Mesenchymal stem cell (in vitro differentiated cells and primary cell): ENCODE measurements at regions not wholly inside any gene's neighbourhood (a gene's known extent, or its start where the extent isn't known, plus 50 kb on each side); places are given as distances from the start of the nearest gene placed in this dataset.
A peak's percentile ranks its signal among the peaks of the same experiment; 100 is the strongest.

ENCODE experiments used
- DNase-seq: peaks from one replicate; pipeline ENCODE4 v3.0.0-alpha.2; 2013
- H2AFZ ChIP-seq: one replicate; pipeline ENCODE4 v1.6.1; 2013; ENCODE audit warnings: low read depth, mild to moderate bottlenecking, control low read depth, inconsistent platforms, low read length, moderate library complexity
- H2AK5ac ChIP-seq: 2 replicates; pipeline ENCODE4 v1.6.1; 2013; ENCODE audit warnings: low read length, moderate library complexity, mild to moderate bottlenecking, inconsistent platforms; ENCODE audit not compliant: severe bottlenecking
- H2BK120ac ChIP-seq: one replicate; pipeline ENCODE4 v1.6.1; 2013; ENCODE audit warnings: low read depth, mild to moderate bottlenecking, inconsistent platforms, low read length, moderate library complexity
- H2BK12ac ChIP-seq, 2 experiments: one replicate each; pipeline ENCODE4 v1.6.1; 2013; ENCODE audit warnings: inconsistent platforms in 2 of 2, low read length in 2 of 2, mild to moderate bottlenecking in 2 of 2, moderate library complexity in 2 of 2, control low read depth in 1 of 2
- H2BK15ac ChIP-seq: one replicate; pipeline ENCODE4 v1.6.1; 2013; ENCODE audit warnings: mild to moderate bottlenecking, low read depth, inconsistent platforms; ENCODE audit not compliant: poor library complexity, severe bottlenecking
- H2BK5ac ChIP-seq: 2 replicates; pipeline ENCODE4 v1.6.1; 2013; ENCODE audit warnings: low read depth, mild to moderate bottlenecking, low read length, control low read depth, inconsistent platforms; ENCODE audit not compliant: poor library complexity, severe bottlenecking
- H3K14ac ChIP-seq, 2 experiments: one replicate each; pipeline ENCODE4 v1.6.1; 2013; ENCODE audit warnings: inconsistent platforms in 2 of 2, low read length in 2 of 2, control low read depth in 1 of 2, mild to moderate bottlenecking in 1 of 2, moderate library complexity in 1 of 2
- H3K18ac ChIP-seq, 2 experiments: one replicate each; pipeline ENCODE4 v1.6.1; 2013; ENCODE audit warnings: inconsistent platforms in 2 of 2, low read length in 2 of 2, control low read depth in 1 of 2, low read depth in 1 of 2, mild to moderate bottlenecking in 1 of 2
- H3K23ac ChIP-seq, 2 experiments: one replicate each; pipeline ENCODE4 v1.6.1; 2013; ENCODE audit warnings: inconsistent platforms in 2 of 2, low read length in 2 of 2, mild to moderate bottlenecking in 2 of 2, moderate library complexity in 2 of 2, control low read depth in 1 of 2
- H3K27ac ChIP-seq: 2 replicates; pipeline ENCODE4 v1.5.1; 2013; ENCODE audit warnings: mild to moderate bottlenecking, moderate library complexity, low read length, control low read depth, inconsistent platforms; ENCODE audit not compliant: poor library complexity, severe bottlenecking
- H3K27me3 ChIP-seq, 2 experiments: 2 replicates each; pipeline versions ENCODE4 v1.6.1 to v1.7.0; 2013; ENCODE audit warnings: low read length in 2 of 2, mild to moderate bottlenecking in 2 of 2, moderate library complexity in 2 of 2, control low read depth in 1 of 2, inconsistent platforms in 1 of 2; ENCODE audit not compliant: control insufficient read depth in 1 of 2, insufficient read depth in 1 of 2
- H3K36me3 ChIP-seq, 2 experiments: 2 replicates each; pipeline versions ENCODE4 v1.6.1 to v1.7.0; 2013; ENCODE audit warnings: low read length in 2 of 2, control low read depth in 1 of 2, inconsistent platforms in 1 of 2, low read depth in 1 of 2, mild to moderate bottlenecking in 1 of 2; ENCODE audit not compliant: insufficient read depth in 2 of 2, control insufficient read depth in 1 of 2
- H3K4ac ChIP-seq, 2 experiments: one replicate each; pipeline ENCODE4 v1.6.1; 2013; ENCODE audit warnings: inconsistent platforms in 2 of 2, low read length in 2 of 2, mild to moderate bottlenecking in 2 of 2, moderate library complexity in 2 of 2, control low read depth in 1 of 2, low read depth in 1 of 2
- H3K4me1 ChIP-seq: 2 replicates; pipeline ENCODE4 v1.6.1; 2013; ENCODE audit warnings: low read depth, low read length, control low read depth; ENCODE audit not compliant: control insufficient read depth, insufficient read depth
- H3K4me2 ChIP-seq: 2 replicates; pipeline ENCODE4 v1.6.1; 2013; ENCODE audit warnings: low read length, mild to moderate bottlenecking, inconsistent platforms; ENCODE audit not compliant: poor library complexity, severe bottlenecking
- H3K4me3 ChIP-seq, 2 experiments: 2 replicates each; pipeline versions ENCODE4 v1.5.1 to v1.7.0; 2013; ENCODE audit warnings: low read length in 2 of 2, mild to moderate bottlenecking in 2 of 2, control low read depth in 1 of 2, low read depth in 1 of 2; ENCODE audit not compliant: insufficient read depth in 1 of 2
- H3K79me1 ChIP-seq: replicated peaks from 2 replicates; pipeline ENCODE4 v1.6.1; 2013; ENCODE audit warnings: mild to moderate bottlenecking, control low read depth, low read length, inconsistent platforms; ENCODE audit not compliant: poor library complexity, severe bottlenecking
- H3K9ac ChIP-seq: 2 replicates; pipeline ENCODE4 v1.7.0; 2013; ENCODE audit warnings: mild to moderate bottlenecking, low read length, moderate library complexity
- H3K9me3 ChIP-seq: 2 replicates; pipeline ENCODE4 v1.7.0; 2013; ENCODE audit warnings: mild to moderate bottlenecking, low read length; ENCODE audit not compliant: control insufficient read depth
- H4K8ac ChIP-seq: one replicate; pipeline ENCODE4 v1.6.1; 2013; ENCODE audit warnings: inconsistent platforms, mild to moderate bottlenecking, low read length, moderate library complexity
- H4K91ac ChIP-seq: one replicate; pipeline ENCODE4 v1.6.1; 2013; ENCODE audit warnings: mild to moderate bottlenecking, low read length, inconsistent platforms
- WGBS: methylation state at CpG from one replicate; pipeline ENCODE4 v1.1.7; 2013; ENCODE audit warnings: mixed read lengths; 5-methylcytosine and 5-hydroxymethylcytosine counted together

DNA sequence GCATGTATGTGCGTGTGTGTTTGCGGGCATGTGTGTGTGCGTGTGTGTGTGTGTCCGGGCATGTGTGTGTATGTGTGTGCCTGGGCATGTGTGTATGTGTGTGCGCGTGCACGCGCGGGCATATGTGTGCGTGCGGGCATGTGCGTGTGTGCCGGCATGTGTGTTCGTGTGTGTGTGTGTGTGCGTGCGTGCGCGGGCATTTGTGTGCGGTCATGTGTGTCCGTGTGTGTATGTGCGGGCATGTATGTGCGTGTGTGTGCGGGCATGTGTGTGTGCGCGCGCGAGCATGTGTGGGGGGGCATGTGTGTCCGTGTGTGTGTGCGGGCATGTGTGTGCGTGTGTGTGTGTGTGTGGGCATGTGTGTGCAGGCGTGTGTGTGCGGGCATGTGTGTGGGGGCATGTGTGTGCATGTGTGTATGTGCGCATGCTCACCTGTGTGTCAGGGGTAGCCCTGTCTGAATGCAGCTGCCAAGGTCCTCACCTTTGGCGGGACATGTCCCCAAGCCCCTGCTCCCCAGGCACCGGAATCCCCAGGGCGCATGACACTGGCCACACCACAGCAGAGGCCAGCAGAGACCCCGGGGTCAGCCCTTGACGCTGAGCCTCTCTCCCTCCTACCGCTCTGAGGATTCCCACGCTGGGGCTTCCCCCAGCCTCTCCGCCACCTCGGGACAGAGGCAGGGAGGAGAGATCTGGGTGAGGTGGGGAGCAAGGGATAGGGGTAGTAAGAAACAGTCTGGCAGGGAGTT lies 109.5 kb upstream of the NCOR2 start:
- no peak overlapping the region for H3K27ac ChIP-seq

DNA sequence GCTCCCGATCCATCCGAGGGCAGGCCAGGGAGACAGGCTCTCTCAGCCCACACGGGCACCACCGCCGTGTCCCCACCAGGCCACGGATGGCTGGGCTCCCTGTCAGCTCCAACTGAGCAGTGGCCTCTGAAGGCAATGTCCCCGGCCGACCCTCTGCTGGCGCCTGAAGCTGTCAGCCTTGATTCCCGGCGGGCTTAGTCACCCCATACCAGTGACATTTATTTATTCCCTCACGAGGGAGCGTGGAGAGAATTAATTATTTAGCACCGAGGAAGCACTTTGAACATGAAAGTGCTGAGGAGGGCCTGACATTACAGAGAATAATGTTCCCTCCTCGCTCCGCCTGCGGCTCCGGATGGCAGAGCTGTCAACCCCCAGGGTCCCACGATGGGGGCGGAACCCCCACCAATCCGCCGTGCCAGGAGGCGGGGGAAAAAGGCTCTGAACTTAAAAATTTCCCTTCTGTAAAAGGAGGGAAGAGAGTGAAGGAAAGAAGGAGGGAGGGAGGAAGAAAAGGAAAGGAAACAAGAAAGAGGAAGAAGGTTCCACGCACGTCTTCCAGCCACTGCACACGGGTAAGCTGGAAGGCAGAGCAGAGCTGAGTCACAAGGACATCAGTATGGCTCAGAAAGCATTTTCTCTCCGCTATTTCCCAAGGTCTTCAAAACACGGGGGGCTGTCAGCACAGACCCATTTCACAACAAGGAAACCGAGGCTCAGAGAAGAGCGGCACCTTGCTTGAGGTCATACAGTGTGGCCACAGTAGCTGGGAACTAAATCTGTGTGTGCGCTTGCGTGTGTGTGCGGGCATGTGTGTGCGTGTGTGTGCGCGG lies 108.7 kb upstream of the NCOR2 start:
- no peaks in the 10 kb centered on the region for H3K27me3 ChIP-seq
- H2BK15ac ChIP-seq = peak overlapping the region; percentile 85
- H2BK120ac ChIP-seq = peak overlapping the region; percentile 29
- H3K4me3 ChIP-seq = peak overlapping the region in 1 of 2 experiments; percentile 49
- H2BK12ac ChIP-seq = peak overlapping the region; percentile 87 to 97
- no peaks in the 10 kb centered on the region for H3K79me1 ChIP-seq
- peak overlapping the region; percentile 62 to 87 for H3K4ac ChIP-seq
- H2AK5ac ChIP-seq = peak overlapping the region; percentile 54
- no peak overlapping the region for H3K27ac ChIP-seq
- H3K4me2 ChIP-seq = peak overlapping the region; percentile 40
- peaks cover 56% of the 10 kb centered on the region for H3K4me1 ChIP-seq
- peak overlapping the region; percentile 72 for H3K9ac ChIP-seq
- peak overlapping the region in 1 of 2 experiments; percentile 28 for H3K23ac ChIP-seq
- H3K14ac ChIP-seq = peak overlapping the region in 1 of 2 experiments; percentile 91
- H3K18ac ChIP-seq = peak overlapping the region; percentile 73 to 96
- 53% methylated on average over 36 of the region's 36 CpGs for WGBS
- H3K9me3 ChIP-seq = no peaks in the 10 kb centered on the region
- peak overlapping the region; percentile 67 for H4K8ac ChIP-seq
- peak overlapping the region; percentile 93 for H4K91ac ChIP-seq
- H2AFZ ChIP-seq = no peak overlapping the region
- no peak overlapping the region for H2BK5ac ChIP-seq
- no peaks in the 10 kb centered on the region for H3K36me3 ChIP-seq
- DNase-seq = peak; percentile 84

More for the DNA sequence above, 109.5 kb upstream of the NCOR2 start:
- peak overlapping the region in 1 of 2 experiments; percentile 46 for H3K23ac ChIP-seq
- peak overlapping the region; percentile 62 to 87 for H3K4ac ChIP-seq
- no peaks in the 10 kb centered on the region for H3K9me3 ChIP-seq
- WGBS = 93% methylated on average over 42 of the region's 42 CpGs
- H3K4me3 ChIP-seq = peak overlapping the region in 1 of 2 experiments; percentile 49
- no peak overlapping the region for H2AFZ ChIP-seq
- peak overlapping the region; percentile 72 for H3K9ac ChIP-seq
- H3K36me3 ChIP-seq = no peaks in the 10 kb centered on the region
- H2BK12ac ChIP-seq = peak overlapping the region; percentile 87 to 97
- peak overlapping the region; percentile 93 for H4K91ac ChIP-seq
- H2BK5ac ChIP-seq = no peak overlapping the region
- DNase-seq = no peak
- H3K79me1 ChIP-seq = no peaks in the 10 kb centered on the region
- H2BK15ac ChIP-seq = peak overlapping the region; percentile 78
- peaks cover 60% of the 10 kb centered on the region for H3K4me1 ChIP-seq
- peak overlapping the region; percentile 92 for H2AK5ac ChIP-seq
- H3K27me3 ChIP-seq = no peaks in the 10 kb centered on the region
- H3K4me2 ChIP-seq = no peak overlapping the region
- H3K18ac ChIP-seq = peak overlapping the region; percentile 73 to 96
- H2BK120ac ChIP-seq = peak overlapping the region; percentile 9
- H3K14ac ChIP-seq = peak overlapping the region in 1 of 2 experiments; percentile 91
- H4K8ac ChIP-seq = peak overlapping the region; percentile 67

DNA sequence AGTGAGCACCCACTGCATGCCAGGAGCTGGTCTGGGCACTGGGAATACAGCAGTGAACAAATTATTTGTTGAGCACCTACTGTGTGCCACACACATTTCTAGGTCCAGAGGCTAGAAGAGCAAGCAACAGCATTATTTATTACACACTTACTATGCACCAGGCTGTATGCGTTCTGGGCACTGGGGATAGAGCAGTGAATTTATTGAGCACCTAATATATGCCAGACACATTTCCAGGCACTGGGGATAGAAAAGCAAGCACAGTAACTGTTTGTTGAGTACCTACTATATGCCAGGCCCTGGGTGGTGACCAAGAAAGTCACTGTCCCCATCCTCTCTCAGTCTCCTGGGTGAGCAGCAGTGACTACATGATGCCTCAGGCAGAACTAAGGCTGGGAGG lies 107.5 kb upstream of the NCOR2 start:
- Histone ChIP-seq H3K9me3 (no peaks in the 10 kb centered on the region), H3K4me1 (peaks cover 51% of the 10 kb centered on the region)

More for the DNA sequence above, 107.5 kb upstream of the NCOR2 start:
- H3K79me1 ChIP-seq = no peaks in the 10 kb centered on the region
- H4K8ac ChIP-seq = no peak overlapping the region
- no peaks in the 10 kb centered on the region for H3K27me3 ChIP-seq
- peak overlapping the region; percentile 54 for H2AK5ac ChIP-seq
- no peak overlapping the region for H3K23ac ChIP-seq
- H2BK120ac ChIP-seq = no peak overlapping the region
- H3K27ac ChIP-seq = no peak overlapping the region
- H2BK12ac ChIP-seq = peak overlapping the region; percentile 12 to 87
- H2AFZ ChIP-seq = no peak overlapping the region
- no peak overlapping the region for H3K4me3 ChIP-seq
- H4K91ac ChIP-seq = no peak overlapping the region
- H3K14ac ChIP-seq = peak overlapping the region in 1 of 2 experiments; percentile 82
- no peak overlapping the region for H3K9ac ChIP-seq
- H2BK5ac ChIP-seq = no peak overlapping the region
- WGBS = no CpG with 5 or more reads among the region's 1 CpG
- no peak overlapping the region for H3K4me2 ChIP-seq
- H2BK15ac ChIP-seq = no peak overlapping the region
- H3K36me3 ChIP-seq = no peaks in the 10 kb centered on the region
- no peak for DNase-seq
- H3K4ac ChIP-seq = peak overlapping the region in 1 of 2 experiments; percentile 54
- H3K18ac ChIP-seq = peak overlapping the region in 1 of 2 experiments; percentile 91
